Inferior parietal cortex (tissue), 1 donor: ENCODE measurements at regions not wholly inside any gene's neighbourhood (a gene's known extent, or its start where the extent isn't known, plus 50 kb on each side); places are given as distances from the start of the nearest gene placed in this dataset.
"Not testable (repeated sequence)": the region's sequence is repeated elsewhere in the genome, so short reads cannot be mapped to it uniquely, and the experiment has no call there.

Experiments
- DNase-seq: peaks from one replicate; pipeline ENCODE4 v3.0.0-alpha.2; 2016; ENCODE audit errors: extremely low spot score

DNA sequence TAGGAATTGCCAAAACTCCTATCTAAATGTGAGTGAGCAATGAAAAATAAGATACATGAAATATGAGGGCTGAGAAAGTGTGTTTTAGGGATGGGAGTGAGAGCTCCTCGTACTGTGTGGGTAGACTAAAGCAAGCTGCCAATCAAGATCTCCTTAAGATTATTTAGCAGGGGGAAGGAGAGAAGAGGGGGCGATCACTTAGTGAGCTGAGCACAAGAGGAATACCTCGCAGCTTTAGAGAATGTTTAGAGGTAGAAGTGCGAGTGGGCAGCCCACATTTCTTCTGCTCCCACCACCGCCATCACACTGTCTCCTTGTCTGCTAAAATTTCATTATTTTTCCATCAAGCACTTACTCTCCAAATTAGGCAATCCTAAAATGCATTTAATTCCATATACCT is 312.6 kb downstream of the ALDH8A1 start:
- no peak for DNase-seq

DNA sequence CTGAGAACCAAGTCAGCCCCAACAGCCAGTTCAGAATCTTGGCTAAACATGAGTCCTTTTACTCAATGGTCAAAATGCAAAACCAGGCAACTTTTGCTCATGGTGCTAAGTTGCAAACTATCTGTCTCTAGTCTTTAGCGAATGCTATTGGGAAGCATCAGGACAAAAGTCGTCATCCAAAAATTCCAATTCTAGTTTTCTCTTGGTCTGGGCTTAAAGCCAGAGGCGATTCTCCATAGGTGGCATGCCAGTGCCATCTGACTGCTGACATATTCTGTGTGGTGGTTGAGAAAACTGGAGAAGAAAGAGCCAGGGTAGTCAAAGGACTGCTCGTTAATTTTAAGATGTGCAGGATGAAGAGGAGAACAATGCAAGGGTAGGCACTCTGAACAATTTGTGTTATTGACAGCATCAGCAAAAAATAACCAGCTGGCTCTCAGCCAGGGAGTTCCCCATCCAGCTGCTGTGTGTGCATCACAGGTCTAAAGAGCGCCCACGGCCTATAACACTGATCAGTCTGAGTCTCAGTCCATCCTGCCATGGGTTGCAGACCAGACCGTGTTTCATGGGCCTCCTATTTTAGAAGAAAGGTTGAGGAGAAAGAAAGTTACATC is 313.6 kb downstream of the ALDH8A1 start:
- DNase-seq = no peak

DNA sequence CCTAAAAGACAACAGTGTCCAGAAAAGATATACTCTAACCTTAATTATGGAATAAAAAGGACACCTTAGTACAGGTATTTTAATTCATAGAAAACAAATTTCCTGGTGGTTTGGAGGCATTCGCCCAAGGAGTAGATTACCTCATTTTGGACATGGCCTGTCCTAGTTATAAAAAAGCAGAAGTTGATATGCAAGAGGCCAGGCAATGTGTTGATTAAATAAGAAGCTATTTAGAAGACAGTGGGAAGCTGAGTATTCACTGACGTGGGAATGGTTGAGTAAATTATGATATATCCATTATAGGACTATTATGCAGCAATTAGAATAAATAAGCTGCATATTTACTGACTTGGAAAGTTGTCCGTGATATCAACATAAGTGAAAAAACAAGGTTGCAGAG is 314.9 kb downstream of the ALDH8A1 start:
- no peak for DNase-seq

DNA sequence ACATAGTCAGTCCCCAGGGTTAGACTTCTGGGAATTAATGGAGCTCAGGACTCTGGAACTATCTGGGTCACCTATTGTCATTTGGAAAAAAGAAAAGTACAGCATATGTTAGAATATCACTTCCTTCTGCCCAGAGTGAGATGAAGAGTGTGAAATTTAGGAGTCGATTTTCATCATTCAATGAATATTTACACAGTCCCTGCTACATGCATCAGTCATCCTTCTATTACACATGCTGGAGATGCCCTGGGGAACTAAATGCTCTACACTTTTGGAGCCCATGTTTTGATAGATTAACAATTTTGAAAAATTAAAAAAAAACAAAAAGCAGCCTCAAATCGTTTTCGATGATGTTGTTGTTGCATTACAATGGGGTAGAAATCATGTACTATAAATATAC is 315.4 kb downstream of the ALDH8A1 start:
- DNase-seq = no peak

DNA sequence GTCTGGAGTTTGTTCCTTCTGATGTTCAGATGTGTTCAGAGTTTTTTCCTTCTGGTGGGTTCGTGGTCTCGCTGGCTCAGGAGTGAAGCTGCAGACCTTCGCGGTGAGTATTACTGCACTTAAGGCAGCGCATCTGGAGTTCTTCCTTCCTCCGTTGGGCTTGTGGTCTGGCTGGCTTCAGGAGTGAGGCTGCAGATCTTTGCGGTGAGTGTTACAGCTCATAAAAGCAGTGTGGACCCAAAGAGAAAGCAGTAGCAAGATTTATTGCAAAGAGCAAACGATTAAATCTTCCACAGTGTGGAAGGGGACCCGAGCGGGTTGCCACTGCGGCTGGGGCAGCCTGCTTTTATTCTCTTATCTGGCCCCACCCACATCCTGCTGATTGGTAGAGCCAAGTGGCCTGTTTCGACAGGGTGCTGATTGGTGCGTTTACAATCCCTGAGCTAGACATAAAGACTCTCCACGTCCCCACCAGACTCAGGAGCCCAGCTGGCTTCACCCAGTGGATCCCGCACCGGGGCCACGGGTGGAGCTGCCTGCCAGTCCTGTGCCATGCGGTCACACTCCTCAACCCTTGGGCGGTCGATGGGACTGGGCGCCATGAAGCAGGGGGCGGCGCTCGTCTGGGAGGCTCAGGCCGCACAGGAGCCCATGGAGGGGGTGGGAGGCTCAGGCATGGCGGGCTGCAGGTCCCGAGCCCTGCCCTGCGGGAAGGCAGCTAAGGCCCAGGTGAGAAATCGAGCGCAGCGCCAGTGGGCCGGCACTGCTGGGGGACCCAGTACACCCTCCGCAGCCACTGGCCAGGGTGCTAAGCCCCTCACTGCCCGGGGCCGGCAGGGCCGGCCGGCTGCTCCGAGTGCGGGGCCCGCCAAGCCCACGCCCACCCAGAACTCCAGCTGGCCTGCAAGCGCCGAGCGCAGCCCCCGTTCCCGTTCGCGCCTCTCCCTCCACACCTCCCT is 315.3 kb upstream of the SGK1 start:
- DNase-seq = not testable (repeated sequence)

DNA sequence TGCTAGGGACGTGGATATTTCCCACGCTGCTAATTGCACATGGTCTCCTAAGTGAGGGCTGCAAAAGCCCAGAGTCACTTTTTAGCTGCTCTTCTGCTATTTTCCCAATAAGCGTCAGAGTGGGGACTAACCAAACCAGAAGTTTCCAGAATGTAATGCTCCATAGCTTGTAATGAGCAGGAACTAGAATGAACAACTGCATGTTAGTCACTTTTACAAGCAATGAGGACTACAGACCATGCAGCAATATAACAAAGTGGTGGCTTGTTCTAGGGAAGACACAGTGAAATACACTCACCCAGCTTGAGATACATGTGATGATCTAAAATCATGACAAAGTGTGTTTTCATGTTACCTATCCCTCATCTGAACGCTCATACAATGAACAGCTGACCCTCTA is 314.1 kb upstream of the SGK1 start:
- DNase-seq = no peak

DNA sequence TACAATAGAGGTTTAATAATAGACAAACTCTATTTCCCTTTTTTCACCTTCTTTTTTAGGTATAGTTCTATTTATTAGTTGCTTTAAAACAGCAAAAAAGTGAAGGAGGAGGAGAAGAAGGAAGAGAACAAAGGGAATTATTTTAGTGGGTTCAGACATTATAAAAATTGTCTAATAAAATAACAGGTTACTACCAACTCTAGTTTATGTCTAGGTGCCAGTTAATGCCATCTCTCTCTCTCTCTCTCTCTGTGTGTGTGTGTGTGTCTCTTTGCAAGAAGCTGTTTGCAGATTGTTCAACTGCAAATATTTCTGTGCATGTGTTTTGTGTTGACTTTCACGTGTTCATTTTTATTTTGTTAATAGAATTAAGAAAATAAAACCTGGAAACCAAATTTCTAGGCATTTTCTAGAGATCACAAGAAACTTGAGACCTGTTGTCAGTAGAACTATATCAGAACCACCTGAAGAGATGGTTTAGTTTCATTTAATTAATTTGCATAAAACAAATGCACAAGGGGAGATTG is 313.5 kb upstream of the SGK1 start:
- no peak for DNase-seq

DNA sequence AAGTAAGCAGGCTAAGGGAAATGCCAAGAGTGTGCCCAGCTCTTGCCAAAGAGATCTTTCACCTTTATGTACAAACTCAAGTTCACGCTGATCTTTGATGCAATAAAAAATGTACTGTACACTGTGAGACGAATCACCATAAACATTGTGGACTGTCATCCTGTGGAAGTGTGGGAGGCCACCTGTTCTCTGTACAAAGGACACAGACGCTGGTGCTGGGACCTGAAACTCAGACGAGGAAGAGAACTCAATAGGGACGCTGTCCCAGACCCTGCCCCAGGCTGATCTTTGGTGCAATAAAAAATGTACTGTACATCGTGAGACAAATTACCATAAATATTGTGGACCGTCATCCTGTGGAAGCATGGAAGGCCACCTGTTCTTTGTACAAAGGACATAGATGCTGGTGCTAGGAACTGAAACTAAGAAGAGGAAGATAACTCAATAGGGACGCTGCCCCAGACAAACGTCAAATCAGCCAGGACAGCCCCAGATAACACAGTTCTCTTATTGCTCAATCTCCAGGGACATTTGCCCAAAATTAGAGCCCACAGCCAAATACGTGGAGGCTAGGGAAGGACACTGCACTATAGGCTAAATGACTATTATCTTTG is 312.7 kb upstream of the SGK1 start:
- DNase-seq = peak; percentile 68

DNA sequence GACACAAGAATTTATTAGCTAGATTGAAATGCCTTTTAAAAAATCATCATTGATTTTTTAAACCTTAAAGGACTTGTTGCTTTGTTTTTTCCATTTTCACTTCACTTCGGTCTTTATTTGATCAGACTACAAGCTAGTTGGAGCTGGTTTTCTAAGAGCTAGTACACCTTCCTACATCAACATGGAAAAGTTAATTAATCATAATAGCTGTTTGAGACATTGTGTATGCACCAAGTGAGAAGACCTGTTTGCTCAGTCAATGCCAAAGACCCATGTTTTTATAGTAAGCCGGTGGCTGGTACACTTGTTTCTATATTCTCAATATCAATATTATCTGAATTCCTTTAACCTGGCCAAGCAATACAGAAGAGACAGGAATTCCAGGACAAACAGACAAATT is 310.2 kb upstream of the SGK1 start:
- no peak for DNase-seq

DNA sequence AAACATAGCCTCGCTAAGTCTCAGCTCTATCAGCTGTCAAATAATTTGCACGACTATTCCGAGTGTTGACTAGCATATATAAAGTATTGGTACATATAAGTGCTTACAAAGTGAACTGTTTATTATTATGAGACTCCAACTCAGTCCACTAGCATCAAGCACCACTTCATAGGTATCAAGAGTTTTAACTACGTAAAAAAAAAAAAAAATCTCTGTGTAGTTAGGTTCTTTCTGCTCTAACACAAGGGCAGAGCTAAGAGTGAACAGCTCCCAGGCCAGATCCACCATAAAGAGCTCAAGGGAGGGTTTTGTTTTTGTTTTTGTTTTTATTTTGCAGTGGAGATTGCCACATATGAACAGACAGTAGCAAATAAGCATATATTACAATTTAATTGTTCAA is 309.8 kb upstream of the SGK1 start:
- no peak for DNase-seq

DNA sequence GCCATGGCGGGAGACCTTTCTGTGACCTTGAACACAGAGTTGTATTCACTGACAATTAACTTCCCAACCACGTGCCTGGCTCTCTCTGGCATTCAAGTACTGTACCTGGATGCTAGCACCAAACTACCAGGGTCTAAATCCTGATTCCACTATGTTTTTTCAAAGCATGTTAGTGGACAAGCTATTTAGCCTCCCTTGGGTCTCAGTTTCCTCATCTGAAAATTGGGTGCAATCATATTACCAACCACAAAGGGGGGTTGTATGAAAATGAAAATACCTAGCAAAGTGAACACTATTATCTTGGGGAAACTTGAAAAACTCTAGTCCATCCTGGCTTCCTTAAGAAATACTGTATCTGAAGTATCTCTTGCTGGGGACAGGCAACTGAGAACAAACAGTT is 308.7 kb upstream of the SGK1 start:
- DNase-seq = no peak

DNA sequence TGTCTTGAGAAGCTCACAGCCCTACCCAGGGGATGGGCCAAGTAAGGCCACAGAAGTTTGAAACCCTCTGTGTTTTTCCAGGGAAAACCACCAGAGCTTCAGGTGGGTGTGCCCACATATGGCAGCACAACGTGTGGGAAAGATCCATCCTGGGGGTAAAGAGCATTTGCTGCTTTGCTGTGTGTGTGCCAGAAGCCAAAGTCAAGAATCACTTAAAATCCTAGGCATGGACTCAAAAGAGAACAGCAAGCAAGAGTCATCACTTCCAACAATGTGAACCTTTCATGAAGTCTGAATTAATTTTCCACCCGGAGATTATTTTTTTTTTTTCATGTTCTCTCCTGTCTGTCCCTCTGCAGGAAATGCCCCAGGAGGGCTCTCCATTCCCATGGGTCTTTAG is 308.2 kb upstream of the SGK1 start:
- DNase-seq = no peak

DNA sequence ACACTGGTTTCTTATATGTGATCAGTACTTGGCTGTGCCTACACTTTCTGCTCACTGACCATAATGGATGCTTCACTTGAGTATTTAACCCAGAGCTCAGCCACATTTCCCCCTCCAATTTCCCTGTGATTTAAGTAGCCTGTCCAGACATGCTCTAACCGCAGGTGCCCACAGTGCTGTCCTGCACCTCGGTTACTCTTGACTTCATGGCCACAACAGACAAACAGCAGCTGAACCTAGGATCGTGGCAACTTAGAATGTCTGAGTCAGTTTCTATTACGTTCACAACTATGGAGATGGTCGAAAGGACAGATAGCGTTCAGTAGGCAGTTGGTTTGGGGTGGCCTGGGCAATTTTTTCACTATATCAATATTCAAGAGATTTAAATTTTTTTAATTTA is 306.9 kb upstream of the SGK1 start:
- no peak for DNase-seq

DNA sequence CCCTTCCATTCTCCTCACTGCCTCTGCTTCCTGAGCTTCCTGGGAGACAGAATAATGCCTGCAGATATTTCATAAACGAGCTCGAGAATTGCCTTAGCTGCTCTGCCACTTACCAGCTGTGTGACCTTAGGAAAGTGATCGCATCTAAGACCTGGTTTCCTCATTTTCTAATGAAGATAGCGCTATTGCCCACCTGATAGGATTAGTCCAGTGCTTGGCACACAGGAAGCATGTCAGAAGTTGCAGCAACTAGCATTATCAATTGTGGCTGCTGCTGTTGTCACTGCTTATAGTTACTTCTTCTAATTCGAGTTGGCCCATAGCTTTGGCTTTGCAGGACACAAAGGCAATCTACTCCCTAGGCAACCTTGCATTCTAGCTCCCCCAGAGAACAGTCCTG is 305.5 kb upstream of the SGK1 start:
- DNase-seq = no peak

DNA sequence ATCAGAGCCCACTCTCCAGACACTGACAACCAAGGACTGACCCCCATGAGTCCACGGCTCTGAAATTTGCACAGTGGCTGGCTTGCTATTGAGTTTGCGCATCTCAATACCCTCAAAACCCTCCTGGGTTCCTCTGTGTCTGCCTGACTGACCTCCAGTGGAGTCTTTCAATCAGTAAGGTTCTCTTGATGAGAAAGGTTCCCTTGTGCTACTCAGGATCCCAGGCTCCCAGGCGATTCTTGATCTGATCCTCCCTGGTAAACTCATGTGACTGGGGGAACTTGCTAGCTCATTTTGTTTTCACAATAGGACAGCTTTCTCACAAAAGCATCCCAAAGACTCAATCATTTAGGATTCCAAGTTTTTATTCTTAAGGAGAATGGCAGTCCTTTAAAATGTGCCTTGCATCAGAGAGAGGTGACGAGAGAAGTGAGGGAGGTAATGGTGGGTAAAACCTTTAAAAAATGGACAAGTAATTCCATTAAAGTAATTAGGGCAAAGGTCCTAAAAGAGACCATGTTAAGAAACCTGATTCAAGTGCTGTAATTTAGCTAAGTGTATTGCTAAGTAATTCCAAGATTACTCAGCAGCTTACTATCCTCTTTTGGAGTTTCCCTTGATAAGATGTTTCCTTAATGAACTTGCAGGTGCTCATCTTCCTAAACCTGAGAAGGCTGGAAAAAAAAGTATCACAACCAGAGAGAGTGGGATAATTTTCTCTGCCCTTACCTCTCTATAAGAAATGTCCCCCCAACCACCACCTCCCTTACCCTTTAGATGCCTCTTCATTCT is 304.7 kb upstream of the SGK1 start:
- DNase-seq = no peak

DNA sequence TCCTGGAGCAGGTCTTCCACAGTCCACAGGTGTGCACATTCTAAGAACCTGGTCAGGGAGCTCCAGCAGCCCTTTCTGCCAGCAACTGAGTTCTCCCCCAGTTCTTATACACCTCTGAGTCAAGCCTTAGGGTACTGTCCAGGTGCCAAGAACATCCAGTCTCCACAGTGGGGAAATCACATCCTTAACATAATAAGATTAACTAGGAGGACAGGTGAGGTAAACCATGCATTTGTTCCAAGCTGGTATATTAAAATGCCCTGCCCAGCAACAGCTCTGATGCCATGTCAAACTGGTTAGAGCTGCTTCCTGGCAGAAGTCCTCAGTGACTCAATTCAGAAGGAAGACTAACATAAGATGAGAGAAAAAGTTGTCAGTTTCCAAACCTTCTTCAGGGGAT is 303.9 kb upstream of the SGK1 start:
- DNase-seq = no peak

DNA sequence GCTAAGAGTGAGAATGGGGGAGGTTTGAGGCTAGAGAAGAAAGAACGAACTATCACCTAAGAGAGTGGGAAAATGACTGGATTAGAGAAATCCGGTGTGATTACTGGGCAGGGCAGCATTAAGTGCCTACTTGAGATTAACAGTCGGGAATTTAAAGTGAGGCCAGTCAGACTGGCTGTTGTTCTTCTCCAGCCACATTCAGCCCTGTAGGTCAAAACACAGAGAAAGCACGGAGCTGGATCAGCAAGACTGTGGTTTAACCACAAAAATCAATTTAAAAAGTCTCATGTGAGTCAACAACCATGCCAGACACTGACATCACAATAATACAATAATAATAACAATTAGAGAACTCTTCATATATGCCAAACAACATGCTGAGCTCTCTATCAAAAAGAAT is 301.9 kb upstream of the SGK1 start:
- DNase-seq = no peak

DNA sequence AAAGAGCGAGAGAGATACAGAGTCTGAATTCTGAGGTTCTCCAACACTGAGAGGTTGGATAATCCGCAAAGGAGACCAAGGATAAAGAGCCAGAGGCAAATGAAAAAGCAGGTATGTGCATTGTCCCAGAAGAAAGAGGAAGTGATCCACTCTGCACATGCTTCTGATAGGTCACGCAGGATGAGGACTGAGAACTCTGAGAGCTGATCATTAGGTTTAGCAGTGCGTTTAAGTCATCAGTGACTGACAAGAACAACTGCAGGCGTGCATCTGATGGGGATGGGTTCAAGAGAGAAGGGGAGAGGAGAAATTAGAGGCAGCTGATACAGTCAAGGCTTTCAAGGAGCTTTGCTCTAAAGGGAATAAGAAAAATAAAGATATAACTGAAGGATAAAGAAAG is 301.2 kb upstream of the SGK1 start:
- no peak for DNase-seq

DNA sequence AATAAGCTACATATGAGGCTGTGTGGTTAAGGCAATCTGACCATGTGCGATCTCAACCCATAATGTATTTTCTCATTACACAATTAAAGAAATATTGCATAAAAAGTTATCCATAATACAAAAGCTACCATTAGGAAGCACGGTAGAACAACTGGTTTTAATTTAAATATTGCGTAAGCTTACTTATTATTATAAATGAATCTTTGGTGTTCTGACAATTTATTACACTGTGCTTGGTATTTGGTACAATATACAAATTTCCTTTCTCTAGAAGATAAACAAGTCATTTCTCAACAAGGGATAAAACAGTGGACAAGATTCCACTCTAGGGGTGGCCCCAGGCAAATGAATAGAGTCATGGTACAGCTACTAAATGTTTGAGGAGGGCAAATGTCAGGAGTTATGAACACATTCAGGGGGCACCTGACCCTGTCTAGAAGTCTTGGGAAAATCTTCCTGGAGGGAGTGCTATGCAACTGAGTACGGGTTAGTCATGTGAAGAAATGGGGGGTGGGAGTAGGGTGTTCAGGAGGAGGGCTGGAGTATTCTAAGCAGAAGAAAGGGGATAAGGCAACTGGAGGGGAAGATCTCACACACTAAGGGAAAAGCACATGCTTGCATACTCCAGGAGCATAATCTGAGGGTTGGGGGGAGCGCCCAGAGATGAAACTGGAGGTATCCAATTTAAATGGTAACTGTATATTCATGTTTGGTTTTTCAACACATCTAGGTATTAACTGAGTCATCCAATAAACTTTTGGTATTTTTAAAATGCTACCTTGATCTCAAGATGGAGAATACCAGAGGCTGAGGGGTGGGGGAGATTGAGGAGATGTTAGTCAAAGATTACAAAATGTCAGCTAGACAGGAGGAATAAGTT is 296.9 kb upstream of the SGK1 start:
- DNase-seq = no peak

DNA sequence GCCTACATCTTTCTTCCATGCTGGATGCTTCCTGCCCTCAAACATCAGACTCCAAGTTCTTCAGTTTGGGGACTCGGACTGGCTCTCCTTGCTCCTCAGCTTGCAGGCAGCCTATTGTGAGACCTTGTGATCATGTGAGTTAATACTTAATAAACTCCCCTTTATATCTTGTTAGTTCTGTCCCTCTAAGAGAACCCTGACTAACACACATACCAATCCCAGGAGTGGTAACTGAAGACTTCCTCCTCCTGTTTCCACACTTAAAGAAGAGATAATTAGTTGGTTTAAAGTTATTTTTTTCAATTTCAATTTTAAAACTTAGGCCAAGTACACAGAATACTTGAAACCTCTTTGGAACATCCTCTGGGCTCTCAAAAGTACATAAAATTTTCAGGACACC is 294.2 kb upstream of the SGK1 start:
- not testable (repeated sequence) for DNase-seq

DNA sequence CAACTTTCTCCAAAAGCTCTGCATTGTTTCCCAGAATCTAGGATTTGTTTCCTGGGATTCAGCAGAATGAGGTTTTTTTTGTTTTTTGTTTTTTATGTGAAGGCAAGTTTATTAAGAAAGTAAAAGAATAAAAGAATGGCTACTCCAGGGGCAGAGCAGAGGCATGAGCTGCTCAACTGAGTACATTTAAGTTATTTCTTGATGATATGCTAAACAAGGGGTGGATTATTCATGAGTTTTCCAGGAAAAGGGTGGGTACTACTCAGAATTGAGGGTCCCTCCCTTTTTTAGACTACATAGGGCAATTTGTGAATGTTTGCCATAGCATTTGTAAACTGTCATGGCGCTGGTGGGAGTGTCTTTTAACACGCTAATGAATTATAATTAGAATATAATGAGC is 292.5 kb upstream of the SGK1 start:
- DNase-seq = no peak
